H9 (cell line): ENCODE measurements at regions not wholly inside any gene's neighbourhood (a gene's known extent, or its start where the extent isn't known, plus 50 kb on each side); places are given as distances from the start of the nearest gene placed in this dataset.

Source experiments
- DNase-seq: peaks from one replicate; pipeline ENCODE4 v3.0.0-alpha.2; 2017
- H2AFZ ChIP-seq: one replicate; pipeline ENCODE4 v1.6.1; 2013; ENCODE audit warnings: mild to moderate bottlenecking, low read length, control low read depth, moderate library complexity
- H2AK5ac ChIP-seq: 2 replicates; pipeline ENCODE4 v1.6.1; 2013; ENCODE audit warnings: low read length, control low read depth, mixed read lengths; ENCODE audit not compliant: insufficient read length
- H2BK120ac ChIP-seq: one replicate; pipeline ENCODE4 v1.6.1; 2013; ENCODE audit warnings: low read depth, mild to moderate bottlenecking, low read length, control low read depth, inconsistent platforms; ENCODE audit not compliant: poor library complexity, severe bottlenecking
- H2BK12ac ChIP-seq: 2 replicates; pipeline ENCODE4 v1.6.1; 2013; ENCODE audit warnings: low read length, control low read depth, mixed read lengths, low read depth; ENCODE audit not compliant: insufficient read length
- H2BK15ac ChIP-seq: 2 replicates; pipeline ENCODE4 v1.6.1; 2013; ENCODE audit warnings: low read depth, low read length, control low read depth
- H2BK20ac ChIP-seq: one replicate; pipeline ENCODE4 v1.6.1; 2013; ENCODE audit warnings: low read depth, mild to moderate bottlenecking, low read length, control low read depth, inconsistent platforms; ENCODE audit not compliant: poor library complexity, severe bottlenecking
- H2BK5ac ChIP-seq: 2 replicates; pipeline ENCODE4 v1.6.1; 2013; ENCODE audit warnings: low read length, control low read depth, mixed read lengths; ENCODE audit not compliant: insufficient read length
- H3K14ac ChIP-seq: 2 replicates; pipeline ENCODE4 v1.6.1; 2013; ENCODE audit warnings: low read length, control low read depth; ENCODE audit not compliant: insufficient read depth
- H3K18ac ChIP-seq: 2 replicates; pipeline ENCODE4 v1.6.1; 2013; ENCODE audit warnings: low read depth, mild to moderate bottlenecking, mixed read lengths, low read length, control low read depth; ENCODE audit not compliant: insufficient read length
- H3K23ac ChIP-seq: 2 replicates; pipeline ENCODE4 v1.6.1; 2013; ENCODE audit warnings: low read length, control low read depth, mixed read lengths, low read depth; ENCODE audit not compliant: insufficient read length
- H3K23me2 ChIP-seq: 2 replicates; pipeline ENCODE4 v1.6.1; 2013; ENCODE audit warnings: low read depth, mild to moderate bottlenecking, mixed read lengths, low read length, control low read depth; ENCODE audit not compliant: insufficient read length, poor library complexity, severe bottlenecking
- H3K27ac ChIP-seq: 2 replicates; pipeline ENCODE4 v1.5.1; 2013; ENCODE audit warnings: low read length, control low read depth, mixed read lengths, low read depth; ENCODE audit not compliant: insufficient read length
- H3K27me3 ChIP-seq: 2 replicates; pipeline ENCODE4 v1.6.1; 2013; ENCODE audit warnings: low read length, control low read depth, inconsistent platforms; ENCODE audit not compliant: insufficient read depth
- H3K4ac ChIP-seq: 2 replicates; pipeline ENCODE4 v1.6.1; 2013; ENCODE audit warnings: low read depth, mild to moderate bottlenecking, control low read depth, inconsistent platforms, low read length, moderate library complexity
- H3K4me1 ChIP-seq: 2 replicates; pipeline ENCODE4 v1.6.1; 2013; ENCODE audit warnings: low read length, control low read depth, inconsistent platforms; ENCODE audit not compliant: insufficient read depth
- H3K4me2 ChIP-seq: 2 replicates; pipeline ENCODE4 v1.6.1; 2013; ENCODE audit warnings: low read length, control low read depth, mixed read lengths; ENCODE audit not compliant: insufficient read length, insufficient read depth
- H3K56ac ChIP-seq: 2 replicates; pipeline ENCODE4 v1.6.1; 2013; ENCODE audit warnings: low read depth, mild to moderate bottlenecking, mixed read lengths, low read length, control low read depth; ENCODE audit not compliant: insufficient read length
- H3K79me1 ChIP-seq: 2 replicates; pipeline ENCODE4 v1.6.1; 2013; ENCODE audit warnings: low read depth, mild to moderate bottlenecking, moderate library complexity, low read length, control low read depth, inconsistent platforms; ENCODE audit not compliant: insufficient read depth, poor library complexity, severe bottlenecking
- H3K79me2 ChIP-seq: 2 replicates; pipeline ENCODE4 v1.6.1; 2013; ENCODE audit warnings: low read length, control low read depth, inconsistent platforms; ENCODE audit not compliant: insufficient read depth
- H3K9ac ChIP-seq: 2 replicates; pipeline ENCODE4 v1.6.1; 2013; ENCODE audit warnings: low read length, control low read depth, mixed read lengths; ENCODE audit not compliant: insufficient read length; ENCODE audit errors: extremely low read depth
- H3K9me3 ChIP-seq: one replicate; pipeline ENCODE4 v1.6.1; 2013; ENCODE audit warnings: low read depth, low read length, inconsistent platforms; ENCODE audit not compliant: control insufficient read depth
- H3T11ph ChIP-seq: one replicate; pipeline ENCODE4 v1.6.1; 2013; ENCODE audit warnings: mild to moderate bottlenecking, low read length, control low read depth, inconsistent platforms
- H4K20me1 ChIP-seq: one replicate; pipeline ENCODE4 v1.6.1; 2013; ENCODE audit not compliant: control insufficient read depth, insufficient read length, insufficient read depth
- H4K5ac ChIP-seq: 2 replicates; pipeline ENCODE4 v1.6.1; 2013; ENCODE audit warnings: low read depth, mild to moderate bottlenecking, mixed read lengths, low read length, control low read depth; ENCODE audit not compliant: insufficient read length
- H4K8ac ChIP-seq: replicated peaks from 2 replicates; pipeline ENCODE4 v1.6.1; 2013; ENCODE audit warnings: low read length, control low read depth, mixed read lengths, low read depth; ENCODE audit not compliant: insufficient read length
- H4K91ac ChIP-seq: 2 replicates; pipeline ENCODE4 v1.6.1; 2013; ENCODE audit warnings: low read depth, mild to moderate bottlenecking, moderate library complexity, mixed read lengths, low read length, control low read depth; ENCODE audit not compliant: insufficient read length
- H3K27ac Mint-ChIP-seq, 3 experiments: 2 replicates in 2 of 3; 3 replicates in 1 of 3; pipeline ENCODE4 v1.8.0; 2020 to 2021; ENCODE audit warnings: mixed read lengths in 3 of 3, mild to moderate bottlenecking in 1 of 3, moderate library complexity in 1 of 3
- H3K27me3 Mint-ChIP-seq: 2 replicates; pipeline ENCODE4 v1.8.0; 2021; ENCODE audit warnings: low read depth, mild to moderate bottlenecking, moderate library complexity, mixed read lengths
- H3K36me3 Mint-ChIP-seq, 3 experiments: 2 replicates in 2 of 3; 3 replicates in 1 of 3; pipeline ENCODE4 v1.8.0; 2020 to 2021; ENCODE audit warnings: low read depth in 3 of 3, mixed read lengths in 3 of 3; ENCODE audit not compliant: insufficient read depth in 1 of 3
- H3K4me1 Mint-ChIP-seq, 2 experiments: 2 replicates each; pipeline ENCODE4 v1.8.0; 2020; ENCODE audit warnings: mixed read lengths in 2 of 2
- H3K4me3 Mint-ChIP-seq, 2 experiments: 2 replicates in 1 of 2; 3 replicates in 1 of 2; pipeline ENCODE4 v1.8.0; 2020 to 2021; ENCODE audit warnings: mild to moderate bottlenecking in 2 of 2, mixed read lengths in 2 of 2, moderate library complexity in 1 of 2
- H3K9me3 Mint-ChIP-seq, 2 experiments: 2 replicates in 1 of 2; 3 replicates in 1 of 2; pipeline ENCODE4 v1.8.0; 2020; ENCODE audit warnings: mild to moderate bottlenecking in 2 of 2, mixed read lengths in 2 of 2, moderate library complexity in 1 of 2
- WGBS: extraction: QIAGEN DNeasy Blood & Tissue Kit; methylation state at CpG from one replicate; pipeline ENCODE4 v1.1.7; 2013; ENCODE audit warnings: missing lambda C conversion rate, low lambda C conversion rate, mixed read lengths; ENCODE audit not compliant: insufficient read length; ENCODE audit errors: extremely low coverage; 5-methylcytosine and 5-hydroxymethylcytosine counted together
- TF ChIP-seq, protein P1 (sequence below): fragments of 200-600 bp; sonication (generic); conservative IDR thresholded peaks from 3 replicates; pipeline ENCODE4 v1.8.0; 2021; ENCODE audit warnings: antibody characterized with exemption, mild to moderate bottlenecking

DNA sequence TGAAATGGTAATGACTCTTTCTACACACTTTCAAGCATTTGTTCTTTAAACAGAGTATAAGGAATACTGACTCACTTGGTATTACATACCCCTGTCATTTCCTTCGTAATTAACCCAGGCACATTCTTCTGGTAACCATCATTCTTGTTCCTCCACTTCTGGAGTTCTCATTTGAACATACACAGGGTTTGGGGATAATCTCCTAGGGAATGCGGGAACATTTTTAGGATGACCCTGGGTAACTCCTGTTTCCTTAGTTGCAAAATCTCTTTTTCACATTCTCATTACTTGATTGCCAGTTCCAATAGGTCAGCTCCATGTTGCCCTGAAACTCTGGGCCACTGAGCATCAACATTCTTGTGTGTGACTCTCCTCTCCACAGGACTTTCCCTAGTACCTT, 51.5 kb upstream of the E2F3 start:
- WGBS: no CpG with 5 or more reads among the region's 2 CpGs
- H3K9ac ChIP-seq: no peak overlapping the region
- no peak overlapping the region for H3K56ac ChIP-seq
- H2BK5ac ChIP-seq: no peak overlapping the region
- H3K4me2 ChIP-seq: no peak overlapping the region
- no peaks in the 10 kb centered on the region for H3K79me1 ChIP-seq
- no peak overlapping the region for H2BK15ac ChIP-seq
- no peak overlapping the region for H3K18ac ChIP-seq
- DNase-seq: no peak
- no peak overlapping the region for H3K27ac ChIP-seq
- no peaks in the 10 kb centered on the region for H3K23me2 ChIP-seq
- no peaks in the 10 kb centered on the region for H3K27me3 Mint-ChIP-seq
- no peak overlapping the region for H4K5ac ChIP-seq
- H3K4me3 Mint-ChIP-seq: no peak overlapping the region
- no peak overlapping the region for H3K14ac ChIP-seq
- H3K79me2 ChIP-seq: no peaks in the 10 kb centered on the region
- no peak overlapping the region for H3T11ph ChIP-seq
- TF ChIP-seq, protein P1, sequence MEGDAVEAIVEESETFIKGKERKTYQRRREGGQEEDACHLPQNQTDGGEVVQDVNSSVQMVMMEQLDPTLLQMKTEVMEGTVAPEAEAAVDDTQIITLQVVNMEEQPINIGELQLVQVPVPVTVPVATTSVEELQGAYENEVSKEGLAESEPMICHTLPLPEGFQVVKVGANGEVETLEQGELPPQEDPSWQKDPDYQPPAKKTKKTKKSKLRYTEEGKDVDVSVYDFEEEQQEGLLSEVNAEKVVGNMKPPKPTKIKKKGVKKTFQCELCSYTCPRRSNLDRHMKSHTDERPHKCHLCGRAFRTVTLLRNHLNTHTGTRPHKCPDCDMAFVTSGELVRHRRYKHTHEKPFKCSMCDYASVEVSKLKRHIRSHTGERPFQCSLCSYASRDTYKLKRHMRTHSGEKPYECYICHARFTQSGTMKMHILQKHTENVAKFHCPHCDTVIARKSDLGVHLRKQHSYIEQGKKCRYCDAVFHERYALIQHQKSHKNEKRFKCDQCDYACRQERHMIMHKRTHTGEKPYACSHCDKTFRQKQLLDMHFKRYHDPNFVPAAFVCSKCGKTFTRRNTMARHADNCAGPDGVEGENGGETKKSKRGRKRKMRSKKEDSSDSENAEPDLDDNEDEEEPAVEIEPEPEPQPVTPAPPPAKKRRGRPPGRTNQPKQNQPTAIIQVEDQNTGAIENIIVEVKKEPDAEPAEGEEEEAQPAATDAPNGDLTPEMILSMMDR: no peak
- H3K27me3 ChIP-seq: no peaks in the 10 kb centered on the region
- H3K9me3 Mint-ChIP-seq: peaks cover 0 to 3% of the 10 kb centered on the region in 2 experiments; a peak in 2 of 5 replicates
- no peaks in the 10 kb centered on the region for H3K4me1 ChIP-seq
- H2BK20ac ChIP-seq: no peak overlapping the region
- no peak overlapping the region for H2BK12ac ChIP-seq
- no peak overlapping the region for H3K27ac Mint-ChIP-seq
- H4K20me1 ChIP-seq: no peaks in the 10 kb centered on the region
- no peak overlapping the region for H2BK120ac ChIP-seq
- H2AFZ ChIP-seq: no peak overlapping the region
- H3K36me3 Mint-ChIP-seq: peaks cover 0 to 2% (median 0%) of the 10 kb centered on the region in 3 experiments; a peak in 2 of 7 replicates
- no peaks in the 10 kb centered on the region for H3K9me3 ChIP-seq
- no peak overlapping the region for H3K23ac ChIP-seq
- H2AK5ac ChIP-seq: no peak overlapping the region
- no peak overlapping the region for H4K91ac ChIP-seq
- H3K4me1 Mint-ChIP-seq: no peaks in the 10 kb centered on the region
- H4K8ac ChIP-seq: no peak overlapping the region
- H3K4ac ChIP-seq: no peak overlapping the region
